Nephron (organoid): ENCODE measurements at regions not wholly inside any gene's neighbourhood (a gene's known extent, or its start where the extent isn't known, plus 50 kb on each side); places are given as distances from the start of the nearest gene placed in this dataset.

Source experiments
- H3K27ac Mint-ChIP-seq, 3 experiments: 2 replicates each; pipeline ENCODE4 v1.8.0; 2020; ENCODE audit warnings: mixed read lengths in 3 of 3, mild to moderate bottlenecking in 2 of 3, moderate library complexity in 1 of 3
- H3K27me3 Mint-ChIP-seq: 2 replicates; pipeline ENCODE4 v1.8.0; 2021; ENCODE audit warnings: low read depth, mild to moderate bottlenecking, moderate library complexity, mixed read lengths
- H3K36me3 Mint-ChIP-seq: 2 replicates; pipeline ENCODE4 v1.8.0; 2020; ENCODE audit warnings: low read depth, mixed read lengths
- H3K4me1 Mint-ChIP-seq: 2 replicates; pipeline ENCODE4 v1.8.0; 2020; ENCODE audit warnings: mixed read lengths
- H3K4me3 Mint-ChIP-seq, 3 experiments: 2 replicates each; pipeline ENCODE4 v1.8.0; 2020; ENCODE audit warnings: mild to moderate bottlenecking in 3 of 3, mixed read lengths in 3 of 3, moderate library complexity in 2 of 3
- H3K9me3 Mint-ChIP-seq: 2 replicates; pipeline ENCODE4 v1.8.0; 2020; ENCODE audit warnings: mixed read lengths
- CTCF ChIP-seq, 3 experiments: fragments of 200-600 bp; sonication (generic); IDR thresholded peaks; one replicate each; pipeline ENCODE4 v1.5.0; 2021; ENCODE audit warnings: antibody characterized with exemption in 3 of 3; ENCODE audit not compliant: unreplicated experiment in 3 of 3

DNA sequence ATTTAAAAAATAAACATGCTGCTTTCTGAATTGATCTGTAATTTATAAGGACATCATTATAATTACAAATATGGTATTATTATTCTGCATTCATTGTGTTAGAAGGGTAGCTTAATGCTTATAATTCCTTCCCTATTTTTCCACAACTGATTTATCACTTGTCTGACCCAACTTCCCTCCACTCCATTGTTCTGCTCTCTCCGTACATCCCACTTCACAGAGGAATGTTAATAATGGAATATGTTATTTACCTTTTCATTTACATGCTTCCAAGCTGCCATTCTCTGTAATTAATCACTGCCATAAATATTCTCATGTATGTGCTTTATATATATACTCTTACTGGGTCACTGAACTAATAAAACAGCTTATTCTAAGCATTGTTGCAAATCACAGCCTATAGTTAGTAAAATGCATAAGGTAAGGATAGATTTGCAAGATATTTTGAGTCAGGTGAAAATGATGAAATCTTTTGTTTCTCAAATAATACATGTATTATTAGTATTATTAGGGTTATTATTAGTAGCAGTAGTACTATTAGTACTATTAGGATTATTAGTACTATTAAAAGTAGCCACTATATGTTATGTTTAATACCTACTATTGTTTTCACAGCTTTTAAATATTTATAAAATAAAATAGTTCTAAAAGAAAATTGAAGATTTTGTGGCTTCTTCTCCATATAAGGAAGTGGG is 70.6 kb upstream of the NEK7 start:
- no peaks in the 10 kb centered on the region for H3K27me3 Mint-ChIP-seq
- peaks cover 8% of the 10 kb centered on the region for H3K4me1 Mint-ChIP-seq
- no peaks in the 10 kb centered on the region for H3K9me3 Mint-ChIP-seq
- no peak overlapping the region for H3K27ac Mint-ChIP-seq
- no peak overlapping the region for H3K4me3 Mint-ChIP-seq
- H3K36me3 Mint-ChIP-seq, result no peaks in the 10 kb centered on the region
- no peak for TF ChIP-seq CTCF (IDR thresholded peaks at IDR 0.05; ENCODE audit: unreplicated experiment in 3 of 3)

DNA sequence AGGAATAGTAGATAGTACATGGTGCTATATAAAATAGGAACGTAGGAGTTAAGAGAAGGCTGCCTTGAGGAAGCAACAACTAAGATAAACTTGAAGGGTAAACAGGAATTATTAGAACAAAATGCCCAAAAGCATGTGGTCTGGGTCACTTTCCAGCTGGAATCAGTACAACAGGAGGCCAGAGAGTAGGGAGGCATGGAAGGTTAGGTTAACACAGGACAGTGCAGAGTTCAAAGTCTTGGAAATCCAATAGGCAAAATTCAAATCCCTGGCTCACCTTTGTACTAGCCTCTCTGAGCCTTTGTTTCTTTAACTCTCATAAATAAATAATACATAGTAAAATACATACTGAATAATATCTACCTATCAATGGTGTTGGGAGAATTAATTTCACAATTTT is 69.0 kb upstream of the NEK7 start:
- no peaks in the 10 kb centered on the region for H3K9me3 Mint-ChIP-seq
- H3K4me3 Mint-ChIP-seq, result no peak overlapping the region
- no peak overlapping the region for H3K27ac Mint-ChIP-seq
- H3K27me3 Mint-ChIP-seq, result no peaks in the 10 kb centered on the region
- no peaks in the 10 kb centered on the region for H3K36me3 Mint-ChIP-seq
- TF ChIP-seq CTCF (IDR thresholded peaks at IDR 0.05; ENCODE audit: unreplicated experiment in 3 of 3), result no peak
- peaks cover 8% of the 10 kb centered on the region for H3K4me1 Mint-ChIP-seq

DNA sequence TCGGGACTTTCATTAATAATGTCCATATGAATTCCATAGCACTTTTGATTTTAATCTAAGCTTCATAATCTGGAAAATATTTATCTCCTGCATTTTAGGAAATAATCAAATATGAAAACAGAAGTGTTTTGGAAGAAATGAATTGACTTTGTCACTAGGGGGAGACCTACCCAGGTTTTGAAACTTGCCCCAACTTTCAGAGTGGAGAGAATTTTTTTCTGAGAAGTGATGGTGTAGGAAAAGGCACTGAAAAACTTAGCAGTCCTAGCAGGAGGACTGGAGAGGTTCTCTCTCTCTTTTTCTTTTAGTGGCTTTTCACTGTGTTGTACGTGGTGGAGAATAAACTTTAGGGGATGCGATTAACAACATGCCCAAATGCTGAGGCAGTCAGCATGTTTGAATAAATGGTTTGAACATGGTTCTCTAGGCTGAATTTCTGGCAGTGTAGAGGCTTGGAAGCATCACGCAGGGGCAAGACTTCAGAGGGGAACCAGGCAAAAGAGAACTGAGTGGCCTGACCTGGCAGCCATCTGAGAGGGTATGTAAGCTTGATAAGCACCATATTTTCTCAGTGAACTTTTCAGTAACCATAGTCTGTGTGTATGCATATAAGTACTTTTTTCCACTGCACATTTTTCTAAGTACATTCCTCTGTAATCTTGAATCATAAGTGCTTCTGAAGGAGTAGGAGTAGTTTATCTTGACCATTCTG is 68.3 kb upstream of the NEK7 start:
- H3K4me3 Mint-ChIP-seq, result no peak overlapping the region
- no peaks in the 10 kb centered on the region for H3K9me3 Mint-ChIP-seq
- peak overlapping the region; percentile 74 to 86 (median 83) for H3K27ac Mint-ChIP-seq
- peaks cover 8% of the 10 kb centered on the region for H3K4me1 Mint-ChIP-seq
- H3K36me3 Mint-ChIP-seq, result no peaks in the 10 kb centered on the region
- H3K27me3 Mint-ChIP-seq, result no peaks in the 10 kb centered on the region
- peak; percentile 28 to 36 (median 30) for TF ChIP-seq CTCF (IDR thresholded peaks at IDR 0.05; ENCODE audit: unreplicated experiment in 3 of 3)

GRCh38 chr1:198096390-198096789 is 60.4 kb upstream of the NEK7 start:
- TF ChIP-seq CTCF (IDR thresholded peaks at IDR 0.05; ENCODE audit: unreplicated experiment in 3 of 3), result no peak
- Mint-ChIP-seq H3K4me3 (no peak overlapping the region), H3K9me3 (no peaks in the 10 kb centered on the region), H3K4me1 (no peaks in the 10 kb centered on the region), H3K36me3 (no peaks in the 10 kb centered on the region), H3K27ac (no peak overlapping the region), H3K27me3 (no peaks in the 10 kb centered on the region)

GRCh38 chr1:198099755-198100154 is 57.0 kb upstream of the NEK7 start:
- Mint-ChIP-seq H3K9me3 (no peaks in the 10 kb centered on the region), H3K27me3 (no peaks in the 10 kb centered on the region), H3K36me3 (no peaks in the 10 kb centered on the region), H3K4me3 (no peak overlapping the region), H3K27ac (no peak overlapping the region), H3K4me1 (no peaks in the 10 kb centered on the region)
- TF ChIP-seq CTCF (IDR thresholded peaks at IDR 0.05; ENCODE audit: unreplicated experiment in 3 of 3), result no peak
